Fibroblast of the aortic adventitia (primary cell): ENCODE measurements at regions not wholly inside any gene's neighbourhood (a gene's known extent, or its start where the extent isn't known, plus 50 kb on each side); places are given as distances from the start of the nearest gene placed in this dataset.

Source experiments
- DNase-seq: peaks from one replicate; pipeline ENCODE4 v3.0.0-alpha.2; 2010; ENCODE audit warnings: low read depth
- H3K4me3 ChIP-seq: 2 replicates; pipeline ENCODE4 v1.5.1; 2011; ENCODE audit warnings: low read depth, mild to moderate bottlenecking, control low read depth, low read length, moderate library complexity
- CTCF ChIP-seq: IDR thresholded peaks from 2 replicates; pipeline ENCODE4 v1.5.1; 2011; ENCODE audit warnings: mild to moderate bottlenecking, low read length, control low read depth, inconsistent platforms; ENCODE audit not compliant: insufficient read depth

- DNase-seq = peak; percentile 90
- H3K4me3 ChIP-seq = no peak overlapping the region
- no peak for TF ChIP-seq CTCF
Measured at GRCh38 chr5:36373527-36374086, 71.9 kb upstream of the RANBP3L start.

- no peak overlapping the region for H3K4me3 ChIP-seq
- peak; percentile 79 for DNase-seq
- TF ChIP-seq CTCF = no peak
Measured at GRCh38 chr5:36374266-36374862, 72.7 kb upstream of the RANBP3L start.

- no peak for TF ChIP-seq CTCF
- DNase-seq = no peak
- H3K4me3 ChIP-seq = no peak overlapping the region
Measured at GRCh38 chr5:36377192-36377591, 75.5 kb upstream of the RANBP3L start.

GRCh38 chr5:36378551-36378950 is 76.8 kb upstream of the RANBP3L start:
- peak; percentile 41 for DNase-seq

GRCh38 chr5:36382890-36383289 is 81.2 kb upstream of the RANBP3L start:
- no peak for DNase-seq
- TF ChIP-seq CTCF = no peak
- no peak overlapping the region for H3K4me3 ChIP-seq

More at GRCh38 chr5:36378551-36378950, 76.8 kb upstream of the RANBP3L start:
- H3K4me3 ChIP-seq = no peak overlapping the region
- no peak for TF ChIP-seq CTCF

- H3K4me3 ChIP-seq = no peak overlapping the region
Measured at GRCh38 chr5:36383942-36384341, 82.2 kb upstream of the RANBP3L start.

More at GRCh38 chr5:36383942-36384341, 82.2 kb upstream of the RANBP3L start:
- no peak for TF ChIP-seq CTCF
- no peak for DNase-seq
